Dermis blood vessel endothelial cell (primary cell): ENCODE measurements at regions not wholly inside any gene's neighbourhood (a gene's known extent, or its start where the extent isn't known, plus 50 kb on each side); places are given as distances from the start of the nearest gene placed in this dataset.

Experiments used
- DNase-seq: peaks from one replicate; pipeline ENCODE4 v3.0.0; 2010

DNA sequence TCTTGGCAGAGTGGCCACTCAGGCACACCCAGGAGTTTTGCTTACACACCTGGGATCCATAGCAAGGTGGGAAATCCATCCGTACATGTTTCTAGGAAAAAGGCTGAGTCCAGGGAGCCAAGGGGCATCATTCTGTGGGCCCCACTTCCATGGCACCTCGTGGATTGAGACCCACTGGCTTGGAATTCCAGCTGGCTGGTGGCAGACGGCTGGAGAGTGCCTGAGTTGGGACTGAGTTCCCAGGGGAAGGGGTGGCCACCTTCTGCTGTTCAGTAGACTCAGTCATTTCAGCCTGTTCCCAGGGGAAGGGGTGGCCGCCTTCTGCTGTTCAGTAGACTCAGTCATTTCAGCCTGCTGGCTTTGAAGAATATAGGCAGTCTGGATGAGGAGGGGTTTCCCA lies 366.0 kb upstream of the GRIA3 start:
- no peak for DNase-seq

DNA sequence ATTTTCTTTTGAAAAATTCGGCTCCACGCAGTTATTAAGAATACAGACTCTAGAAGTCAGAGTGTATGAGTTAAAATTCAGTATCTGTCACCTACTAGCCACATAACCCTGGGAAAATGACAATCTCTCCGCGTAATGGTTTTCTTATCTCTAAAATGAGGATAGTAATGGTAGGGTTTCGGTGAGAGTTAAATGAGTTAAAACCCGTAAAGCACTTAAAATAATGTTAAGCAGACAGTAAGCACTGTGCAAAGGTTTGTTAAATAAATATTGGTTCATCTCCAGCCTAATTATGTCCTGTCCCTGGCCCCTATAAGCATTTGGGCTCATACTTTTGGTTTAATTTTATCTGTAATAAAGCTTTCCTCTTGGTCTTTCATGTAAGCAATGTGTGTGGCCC lies 350.8 kb upstream of the GRIA3 start:
- no peak for DNase-seq

DNA sequence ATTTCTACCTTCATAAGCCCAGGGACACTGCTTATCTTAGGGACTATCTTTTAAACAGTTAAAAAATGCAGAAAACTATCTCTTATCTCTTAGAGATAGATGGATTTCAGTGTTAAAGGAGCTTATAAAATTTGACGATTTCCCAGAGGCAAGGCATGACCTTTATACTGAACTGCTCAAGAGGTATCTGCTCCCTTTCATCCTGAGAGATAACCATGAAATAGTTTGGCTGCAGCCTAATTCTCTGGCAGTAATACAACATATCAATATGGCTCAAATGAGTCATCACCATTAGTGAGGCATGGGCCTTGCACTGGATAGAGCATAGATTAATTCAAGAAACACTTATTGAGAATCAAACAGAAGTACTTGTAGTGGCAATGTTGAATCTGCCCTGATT lies 348.2 kb upstream of the GRIA3 start:
- DNase-seq = no peak

DNA sequence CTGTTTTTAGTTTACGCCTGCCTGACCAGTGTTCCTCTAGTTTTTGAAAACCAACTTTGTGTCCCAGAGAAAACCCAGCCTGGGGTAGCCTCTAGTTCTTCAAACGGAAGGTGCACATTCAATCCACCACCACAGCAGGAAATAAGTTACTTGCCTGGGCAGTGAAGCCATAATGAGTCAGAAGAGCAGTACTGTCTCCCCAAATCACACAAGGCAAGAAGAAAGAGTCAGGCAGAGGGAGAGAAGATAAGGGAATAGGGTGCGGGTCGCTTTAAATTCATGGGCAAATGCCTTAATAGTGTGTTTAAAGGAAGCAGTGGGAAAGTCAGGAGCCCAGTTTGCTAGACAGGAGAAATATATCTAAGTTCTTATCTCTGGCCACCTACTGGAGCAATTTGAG lies 333.8 kb upstream of the GRIA3 start:
- no peak for DNase-seq

DNA sequence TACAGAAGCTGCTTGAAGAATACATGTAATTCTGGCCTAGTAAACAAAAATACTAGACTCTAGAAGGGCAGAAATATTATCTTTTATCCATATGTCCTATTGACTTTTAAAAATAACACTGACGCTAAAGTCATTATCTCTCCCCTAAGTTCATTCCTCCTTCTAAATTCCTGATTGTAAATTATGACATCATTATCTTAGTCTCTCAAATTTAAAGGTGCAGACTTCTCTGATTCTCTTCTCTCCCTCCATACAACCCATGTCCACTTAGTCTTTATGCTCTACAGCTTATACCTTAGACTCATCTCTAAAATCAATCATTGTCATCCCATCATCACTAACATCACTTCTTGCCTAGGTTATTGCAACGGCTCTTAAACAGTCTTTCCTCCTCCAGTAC lies 327.9 kb upstream of the GRIA3 start:
- DNase-seq = no peak

DNA sequence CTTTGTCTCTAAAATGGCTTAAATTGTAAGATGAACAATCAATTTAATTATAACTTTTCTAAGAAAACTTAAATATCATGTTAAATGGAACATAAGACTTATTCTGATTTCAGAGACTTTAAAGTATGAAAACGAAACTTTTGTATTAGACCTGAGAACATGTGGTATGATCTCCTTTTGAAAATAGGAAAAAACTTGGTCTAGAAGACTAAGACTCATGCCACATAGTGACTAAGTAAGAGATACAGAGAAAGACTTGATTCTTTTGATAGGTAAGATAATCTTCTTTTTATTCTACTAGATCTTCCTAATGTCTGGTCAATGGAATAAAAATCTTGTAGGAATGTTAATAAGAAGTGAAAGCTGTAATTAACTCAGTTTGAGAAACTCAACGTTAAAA lies 326.3 kb upstream of the GRIA3 start:
- no peak for DNase-seq

DNA sequence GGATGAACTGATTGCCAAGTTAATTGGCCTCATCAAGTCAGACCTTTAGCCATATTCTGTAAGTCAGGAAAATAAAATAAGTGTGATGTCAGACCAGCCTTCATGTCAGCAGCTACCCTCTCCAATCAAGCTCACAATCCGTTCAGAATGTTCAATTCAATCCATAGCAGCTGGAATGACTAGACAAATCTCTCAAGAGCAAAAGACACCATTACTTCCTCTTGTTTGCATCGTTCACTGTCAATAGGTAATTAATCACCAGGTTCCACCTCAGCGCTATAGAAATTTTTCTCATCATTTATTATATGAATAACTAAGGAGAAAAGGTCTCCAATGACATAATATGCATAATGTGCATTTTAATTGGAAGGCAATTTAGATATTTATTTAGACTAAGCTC lies 321.0 kb upstream of the GRIA3 start:
- no peak for DNase-seq

DNA sequence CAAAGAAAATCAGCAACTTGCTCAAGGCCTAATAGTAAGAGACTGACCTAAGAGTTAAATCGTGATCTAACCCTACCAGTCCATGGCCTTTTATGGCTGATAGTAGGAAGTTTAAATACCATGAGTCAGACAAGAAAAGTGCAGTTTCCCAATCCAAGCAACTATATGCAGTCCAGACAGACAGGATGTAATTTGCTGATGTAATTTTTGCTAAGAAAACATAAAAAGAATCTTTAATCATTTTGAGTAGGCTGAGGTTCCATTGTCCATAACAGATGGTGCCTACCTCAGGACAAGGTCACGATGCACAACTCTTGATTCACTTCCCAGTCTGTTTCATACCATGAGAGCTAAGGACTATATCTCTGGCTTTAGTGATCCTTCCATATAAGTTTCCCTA lies 317.5 kb upstream of the GRIA3 start:
- DNase-seq = no peak

DNA sequence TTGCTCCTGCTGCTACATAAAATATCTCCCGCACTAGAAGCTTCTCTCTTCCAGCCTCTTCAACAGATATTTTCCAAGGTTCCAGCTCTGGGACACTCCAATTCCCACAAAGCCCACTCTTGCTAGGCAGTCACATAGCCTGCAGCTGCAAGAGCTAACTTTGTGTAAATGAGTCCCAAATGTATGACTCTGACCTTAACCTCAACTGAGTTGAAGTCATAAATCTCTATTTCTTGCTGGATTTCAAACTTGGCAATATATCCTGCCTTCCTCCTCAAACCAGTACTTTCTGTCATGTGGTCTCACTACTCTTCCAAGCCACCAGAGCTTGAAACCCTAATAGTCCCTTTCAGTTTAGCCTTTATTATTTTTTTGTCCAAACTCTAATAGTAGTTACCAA lies 315.4 kb upstream of the GRIA3 start:
- DNase-seq = no peak

DNA sequence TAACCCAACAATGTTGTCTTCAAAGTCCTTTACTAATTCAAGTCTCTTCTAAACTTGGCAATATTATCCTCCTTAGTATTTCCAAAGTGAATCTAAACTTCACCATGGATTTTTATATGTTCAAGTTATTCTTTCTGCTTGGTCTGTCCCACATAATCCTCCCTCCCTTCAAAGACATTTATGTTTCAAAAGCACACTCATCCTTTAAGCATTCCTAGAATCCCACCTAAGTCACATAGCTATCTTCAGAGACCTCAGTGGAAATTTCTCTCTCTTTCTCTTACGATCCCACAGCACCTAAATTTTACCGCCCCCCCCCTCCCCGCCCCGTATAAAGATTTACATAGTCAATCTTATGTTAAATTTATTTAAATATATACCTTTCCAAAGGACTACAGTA lies 314.9 kb upstream of the GRIA3 start:
- DNase-seq = no peak

DNA sequence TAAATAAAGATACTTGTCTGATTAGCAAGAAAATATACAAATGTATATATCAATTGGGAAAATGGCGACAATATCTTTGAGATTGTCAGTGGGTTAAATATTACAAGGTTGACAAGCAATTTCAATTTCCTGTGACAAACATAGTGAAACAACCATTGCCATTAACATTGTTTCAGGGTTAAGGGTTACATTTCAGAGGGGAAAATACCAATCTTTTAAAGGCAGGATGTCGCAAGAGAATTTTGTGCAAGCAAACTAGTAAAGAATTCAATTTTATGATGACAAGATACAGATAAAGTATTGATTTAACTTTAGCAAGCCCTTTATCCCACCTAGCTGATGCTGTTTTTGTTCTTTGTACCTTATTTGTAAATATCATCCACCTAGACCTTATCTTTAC lies 305.8 kb upstream of the GRIA3 start:
- no peak for DNase-seq

DNA sequence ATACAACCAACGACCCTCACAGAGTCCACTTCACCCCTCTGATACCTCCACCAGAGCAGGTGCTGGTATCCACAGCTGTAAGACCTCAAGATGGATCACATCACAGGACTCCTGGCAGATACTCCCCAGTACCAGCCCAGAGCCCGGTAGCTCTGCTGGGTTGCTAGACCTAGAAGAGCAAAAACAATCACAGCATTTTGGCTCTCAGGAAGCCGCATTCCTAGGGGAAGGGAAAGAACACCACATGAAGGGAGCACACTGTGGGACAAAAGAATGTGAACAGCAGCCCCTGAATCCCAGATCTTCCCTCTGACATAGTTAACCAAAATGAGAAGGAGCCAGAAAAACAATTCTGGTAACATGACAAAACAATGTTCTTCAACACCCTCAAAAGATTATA lies 303.1 kb upstream of the GRIA3 start:
- DNase-seq = no peak

DNA sequence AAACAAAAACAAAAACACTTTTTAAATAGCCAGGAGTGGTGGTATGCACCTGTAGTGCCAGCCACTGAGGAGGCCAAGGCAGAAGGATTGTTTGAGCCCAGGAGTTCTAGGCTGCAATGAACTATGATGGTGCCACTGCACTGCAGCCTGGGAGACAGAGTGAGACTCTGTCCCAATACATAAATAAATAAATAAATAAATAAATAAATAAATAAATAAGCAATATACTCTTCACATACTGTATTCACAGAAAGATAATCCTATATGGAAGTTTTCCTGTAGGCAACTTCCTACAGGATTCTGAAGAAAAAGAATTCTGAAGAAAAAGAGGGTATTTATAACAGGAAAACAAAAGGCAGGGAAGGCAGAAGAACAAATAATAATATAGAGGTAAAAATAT lies 293.3 kb upstream of the GRIA3 start:
- DNase-seq = no peak

DNA sequence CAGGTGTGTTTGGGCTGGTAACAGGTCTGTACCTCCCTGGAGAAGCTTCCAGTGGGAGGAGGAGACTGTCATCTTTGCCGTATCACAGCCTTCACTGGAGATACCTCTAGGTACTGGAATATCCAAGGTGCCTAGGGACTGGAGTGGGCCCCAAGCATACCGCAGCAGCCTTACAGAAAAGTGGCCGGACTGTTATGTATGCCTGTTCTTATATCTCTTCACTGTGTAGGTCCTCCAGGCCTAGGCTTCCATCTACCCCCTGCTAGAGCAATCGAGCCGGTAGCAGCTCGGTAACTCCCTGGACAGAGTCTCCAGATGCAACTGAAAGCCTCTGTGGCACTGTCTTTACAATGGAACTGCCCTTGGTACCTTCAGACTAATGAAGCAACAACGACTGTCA lies 277.4 kb upstream of the GRIA3 start:
- DNase-seq = no peak

DNA sequence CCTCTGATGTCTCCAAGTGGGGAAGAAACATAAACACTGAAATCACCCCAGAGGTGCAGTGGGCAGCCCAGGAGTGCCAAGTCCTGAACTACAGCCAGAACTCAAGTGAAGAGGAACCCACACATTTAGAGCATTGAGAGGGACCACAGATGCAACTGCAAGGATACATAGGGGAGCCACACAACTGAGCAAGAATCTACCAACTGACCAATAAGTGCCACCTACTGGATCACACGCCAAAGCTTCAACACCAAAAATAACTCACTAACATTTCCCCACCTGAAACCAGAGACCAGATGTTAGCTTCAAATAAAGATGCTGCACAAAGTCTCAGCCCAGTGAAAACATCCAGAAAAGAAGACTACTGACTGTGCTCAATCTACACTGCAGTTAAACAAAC lies 276.7 kb upstream of the GRIA3 start:
- no peak for DNase-seq

DNA sequence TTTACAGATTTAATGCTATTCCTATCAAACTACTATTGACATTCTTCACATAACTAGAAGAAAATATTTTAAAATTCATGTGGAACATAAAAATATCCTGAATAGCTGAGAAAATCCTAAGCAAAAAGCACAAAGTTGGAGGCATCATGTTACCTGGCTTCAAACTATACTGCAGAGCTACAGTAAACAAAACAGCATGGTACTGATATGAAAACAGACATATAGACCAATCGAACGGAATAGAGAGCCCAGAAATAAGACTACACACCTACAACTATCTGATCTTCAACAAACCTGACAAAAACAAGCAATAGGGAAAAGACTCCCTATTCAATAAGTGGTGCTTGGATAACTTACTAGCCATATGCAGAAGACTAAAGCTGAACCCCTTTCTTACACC lies 273.4 kb upstream of the GRIA3 start:
- DNase-seq = no peak

DNA sequence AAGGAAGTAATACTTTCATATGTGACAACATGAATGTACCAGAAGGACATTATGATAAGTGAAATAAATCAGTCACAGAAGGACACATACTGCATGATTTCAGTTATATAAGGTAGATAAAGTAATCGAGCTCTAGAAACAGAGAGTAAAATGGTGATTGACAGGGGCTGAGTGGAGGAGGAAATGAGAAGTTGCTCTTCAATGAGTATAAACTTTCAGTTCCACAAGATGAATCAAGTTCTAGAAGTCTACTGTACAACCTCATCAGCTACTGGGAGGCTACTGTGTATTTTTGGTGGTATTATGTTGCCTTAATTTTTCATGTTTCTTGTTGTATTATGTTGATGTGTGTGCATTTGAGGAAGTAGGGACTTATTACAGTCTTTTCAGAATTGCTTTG lies 270.9 kb upstream of the GRIA3 start:
- DNase-seq = no peak

DNA sequence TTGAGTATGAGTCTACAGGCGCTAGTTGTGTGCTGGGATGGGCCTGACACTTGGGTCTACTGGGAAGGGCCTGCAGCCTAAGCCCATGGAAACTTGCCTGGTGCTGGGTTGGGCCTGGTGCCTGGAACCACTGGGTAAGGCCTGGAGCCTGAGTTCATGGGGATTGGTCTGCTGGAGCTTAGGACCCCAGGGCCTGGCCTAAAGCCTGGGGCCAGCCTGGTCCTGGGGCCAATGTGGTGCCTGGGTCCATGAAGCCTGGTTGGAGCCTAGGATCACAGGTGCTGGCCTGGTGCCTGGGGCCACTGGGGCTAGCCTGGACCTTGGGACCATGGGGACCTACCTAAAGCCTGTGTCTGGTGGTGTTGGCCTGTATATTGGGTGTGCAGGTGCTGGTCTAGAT lies 270.3 kb upstream of the GRIA3 start:
- no peak for DNase-seq

DNA sequence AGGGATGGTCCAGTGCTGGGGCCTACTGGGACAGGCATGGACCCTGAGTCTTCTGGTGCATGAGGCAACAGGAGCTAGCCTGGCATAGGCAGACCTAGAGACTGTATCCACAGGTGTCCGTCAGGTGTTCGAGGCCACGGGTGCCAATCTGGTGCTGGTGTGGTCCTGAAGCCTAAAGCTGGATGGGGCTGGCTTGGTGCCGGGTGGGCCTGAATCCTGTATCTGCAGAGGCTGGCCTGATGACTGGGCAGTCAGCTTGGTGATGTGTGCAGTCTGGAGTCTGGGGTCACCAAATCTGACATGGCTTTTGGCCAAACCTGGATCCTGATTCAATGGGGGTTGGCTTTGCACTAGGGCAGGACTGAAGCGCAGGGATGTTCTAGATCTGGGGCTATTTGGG lies 269.8 kb upstream of the GRIA3 start:
- no peak for DNase-seq

DNA sequence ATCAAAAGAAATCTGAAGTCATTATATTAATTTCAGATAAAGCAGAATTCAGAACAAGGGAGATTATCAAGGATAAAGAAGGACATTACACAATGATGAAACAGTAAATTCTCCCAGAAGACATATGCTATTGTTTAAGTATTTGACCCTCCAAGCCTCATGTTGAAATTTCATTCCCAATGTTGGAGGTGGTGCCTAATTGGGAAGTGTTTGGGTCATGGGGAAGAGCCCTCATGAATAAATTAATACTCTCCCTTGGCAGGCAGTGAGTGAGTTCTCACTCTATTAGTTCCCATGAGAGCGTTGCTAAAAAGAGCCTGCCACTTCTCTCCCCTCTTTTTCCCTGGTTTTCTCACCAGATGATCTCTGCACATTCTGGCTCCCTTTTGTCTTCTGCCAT lies 249.9 kb upstream of the GRIA3 start:
- DNase-seq = no peak

DNA sequence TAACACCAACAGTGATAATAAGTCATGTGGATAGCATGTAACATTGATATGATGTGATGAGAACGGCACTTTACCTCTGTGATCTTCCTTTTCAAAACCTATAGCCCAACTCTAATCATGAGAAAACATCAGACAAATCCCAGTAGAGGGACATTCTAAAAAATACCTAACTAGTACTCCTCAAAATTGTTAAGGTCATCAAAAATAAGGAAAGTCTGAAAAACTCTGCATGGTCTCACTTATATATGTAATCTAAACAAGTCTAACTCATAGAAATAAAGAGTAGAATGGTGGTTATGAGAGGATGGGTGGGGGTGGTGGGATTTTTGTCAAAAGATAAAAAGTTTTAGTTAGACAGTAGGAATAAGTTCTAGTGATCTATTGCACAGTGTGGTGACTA lies 243.9 kb upstream of the GRIA3 start:
- DNase-seq = no peak

DNA sequence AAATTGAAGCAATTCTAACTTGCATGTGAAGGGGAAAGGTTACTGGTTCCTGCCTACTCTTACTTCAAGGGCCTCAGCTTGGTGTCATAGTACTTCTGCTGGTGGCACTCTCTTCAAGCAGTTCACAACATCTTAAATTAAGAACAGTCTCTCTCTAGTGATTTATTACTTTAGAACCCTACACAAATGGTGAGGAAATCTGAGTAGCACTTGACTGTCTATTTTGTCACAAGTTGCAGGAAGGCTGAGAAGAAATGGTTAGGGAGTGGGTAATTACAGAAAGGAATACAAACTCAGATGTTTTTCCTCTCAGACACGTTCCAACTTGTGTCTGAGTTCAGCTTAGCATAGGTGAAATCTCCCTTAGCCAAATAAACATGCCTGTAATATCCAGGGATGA lies 242.3 kb upstream of the GRIA3 start:
- DNase-seq = no peak

DNA sequence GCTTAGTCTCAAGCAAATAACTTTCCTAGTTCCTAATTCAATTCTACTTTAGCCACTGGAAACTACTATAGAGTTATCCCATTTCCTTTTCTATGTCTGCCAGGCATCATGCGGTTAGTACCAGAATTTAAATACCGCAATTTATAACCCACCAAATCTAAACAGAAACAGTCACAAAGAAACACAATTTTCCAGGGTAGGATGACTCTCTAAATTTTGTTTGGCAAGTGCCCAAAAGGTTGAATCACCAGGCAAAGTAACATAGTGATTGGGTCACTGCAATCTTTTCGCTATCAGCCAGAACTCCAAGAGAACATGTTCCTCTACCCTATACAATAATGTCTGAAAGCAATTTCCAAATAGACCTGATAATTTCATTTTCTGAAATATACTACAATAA lies 240.2 kb upstream of the GRIA3 start:
- DNase-seq = no peak

DNA sequence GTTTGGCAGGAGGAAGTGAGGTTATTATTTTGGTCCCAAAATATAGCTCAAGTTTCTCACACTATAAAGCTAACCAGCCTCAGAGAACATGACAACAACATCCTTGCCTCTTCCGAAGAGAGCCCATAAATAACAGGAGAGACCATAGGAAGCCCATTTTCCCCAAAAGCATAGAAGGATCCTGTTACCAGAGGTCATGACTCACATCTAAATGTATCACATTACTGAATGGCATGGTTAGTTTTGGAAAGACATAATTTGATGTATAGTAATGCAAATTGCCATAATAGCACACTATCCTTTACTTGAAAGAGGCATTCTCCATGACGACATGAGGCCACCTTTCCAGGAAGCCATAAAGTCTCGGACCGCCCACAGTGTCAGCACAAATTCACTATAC lies 238.8 kb upstream of the GRIA3 start:
- no peak for DNase-seq

DNA sequence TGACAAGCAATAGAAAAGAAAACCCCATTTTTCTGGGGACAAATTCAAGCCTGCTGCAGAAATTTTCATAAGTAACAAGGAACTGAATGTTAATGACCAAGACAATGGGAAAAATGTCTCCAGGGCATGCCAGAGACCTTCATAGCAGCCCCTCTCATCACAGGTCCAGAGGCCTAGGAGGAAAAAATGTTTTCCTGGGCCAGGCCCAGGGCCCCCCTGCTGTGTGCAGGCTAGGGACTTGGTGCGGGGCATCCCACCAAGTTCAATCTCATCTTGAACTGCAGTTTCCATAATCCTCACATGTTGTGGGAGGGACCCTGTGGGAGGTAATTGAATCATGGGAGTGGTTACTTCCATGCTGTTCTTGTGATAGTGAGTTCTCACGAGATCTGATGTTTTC lies 211.5 kb upstream of the GRIA3 start:
- no peak for DNase-seq

DNA sequence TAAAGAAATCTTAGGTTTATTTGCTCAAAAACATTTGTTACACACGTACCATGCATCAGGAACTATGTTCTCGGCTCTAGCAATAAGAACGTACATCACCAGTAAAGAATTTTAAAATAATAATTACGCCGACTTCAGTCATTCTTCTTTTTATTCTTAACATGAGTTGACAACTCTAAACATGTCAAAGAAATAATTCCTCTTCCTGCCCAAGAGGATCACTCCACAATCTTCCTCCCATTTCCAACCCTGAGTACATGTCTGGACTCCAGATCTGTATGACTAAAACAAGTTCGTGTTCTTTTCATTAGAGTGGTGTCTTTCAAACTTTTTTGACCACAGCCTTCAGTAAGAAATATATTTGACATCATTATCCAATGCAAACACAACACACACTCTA lies 201.6 kb upstream of the GRIA3 start:
- DNase-seq = no peak
